GM18511 (cell line): ENCODE measurements at regions not wholly inside any gene's neighbourhood (a gene's known extent, or its start where the extent isn't known, plus 50 kb on each side); places are given as distances from the start of the nearest gene placed in this dataset.
"Not testable (repeated sequence)": the region's sequence is repeated elsewhere in the genome, so short reads cannot be mapped to it uniquely, and the experiment has no call there.

Experiments
- ATAC-seq: cut with Tn5 transposase; IDR thresholded peaks from one replicate; pipeline ENCODE4 v1.9.1; 2021; ENCODE audit warnings: mild to moderate bottlenecking, moderate library complexity; ENCODE audit not compliant: unreplicated experiment

DNA sequence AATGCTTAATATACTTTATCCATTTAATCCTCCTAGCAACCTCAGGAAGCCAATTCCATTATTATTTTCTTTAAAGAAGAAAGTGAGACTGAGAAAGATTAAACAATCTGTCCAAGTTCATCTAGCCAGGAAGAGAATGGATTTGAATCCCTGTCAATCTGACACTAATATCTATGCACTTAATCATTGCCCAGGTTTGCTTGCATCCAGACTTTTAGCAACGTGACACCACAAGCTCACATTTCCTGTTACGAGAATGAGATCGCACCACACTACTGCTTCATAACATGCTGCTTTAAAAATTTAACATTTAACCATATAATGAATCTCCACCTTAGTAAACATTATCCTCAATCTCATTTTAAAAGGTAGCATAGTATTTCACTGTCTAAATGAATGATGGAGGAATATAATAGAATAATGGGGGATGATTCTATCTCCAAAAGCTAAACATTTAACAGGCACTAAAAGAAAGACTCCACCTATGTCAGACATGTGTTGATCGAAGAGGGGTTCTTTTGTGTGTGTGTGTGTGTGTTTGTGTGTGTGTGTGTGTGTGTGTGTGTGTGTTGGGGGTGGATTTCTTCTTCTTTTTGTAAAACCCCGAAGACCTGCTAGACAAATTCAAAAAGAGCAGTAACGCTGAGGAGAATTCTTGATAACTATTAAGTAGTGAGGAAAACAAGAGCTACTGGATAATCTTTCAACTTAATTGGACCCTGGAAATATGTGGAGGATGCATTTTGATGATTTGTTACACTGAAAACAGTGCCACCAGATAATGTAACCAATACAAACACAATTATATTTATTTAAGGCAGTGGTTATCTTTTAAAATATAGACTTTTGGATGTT lies 138.7 kb upstream of the NR3C1 start:
- ATAC-seq, result no peak

DNA sequence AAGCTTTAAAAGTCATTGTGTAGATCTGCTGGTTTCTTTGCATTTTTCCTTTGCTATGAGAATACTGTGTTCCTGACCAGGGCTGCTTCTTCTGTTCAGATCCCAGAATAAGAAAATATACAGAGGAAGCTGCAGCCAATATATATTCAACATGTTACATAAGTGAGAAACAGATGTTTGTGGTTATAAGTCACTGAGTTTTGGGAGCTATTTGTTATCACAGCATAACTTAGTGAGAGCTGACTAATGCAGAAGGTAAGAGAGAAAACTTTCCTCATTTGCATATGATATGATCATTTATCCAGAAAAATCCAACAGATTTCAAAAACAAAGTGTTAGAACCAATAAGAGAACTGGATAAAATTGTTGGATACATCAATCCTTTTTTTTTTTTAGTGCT lies 136.3 kb upstream of the NR3C1 start:
- no peak for ATAC-seq

DNA sequence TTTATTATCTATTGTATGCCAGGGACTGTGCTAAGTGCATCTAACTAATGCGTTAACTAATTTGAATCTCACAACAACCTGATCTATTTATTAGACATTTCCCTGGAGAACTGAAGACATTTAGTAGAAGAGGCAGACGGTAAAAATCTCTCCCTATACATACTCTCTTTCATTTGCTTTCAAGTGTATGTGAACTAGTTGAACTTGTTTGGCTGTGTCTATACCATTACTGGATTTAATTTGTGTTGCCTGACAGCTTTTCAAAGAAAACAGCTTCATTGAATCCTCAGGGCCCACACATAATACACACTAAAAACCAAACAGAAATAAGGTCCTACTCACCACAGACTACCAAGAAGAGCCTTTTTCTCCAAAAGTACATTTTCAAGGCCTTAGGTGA lies 133.6 kb upstream of the NR3C1 start:
- ATAC-seq, result no peak

DNA sequence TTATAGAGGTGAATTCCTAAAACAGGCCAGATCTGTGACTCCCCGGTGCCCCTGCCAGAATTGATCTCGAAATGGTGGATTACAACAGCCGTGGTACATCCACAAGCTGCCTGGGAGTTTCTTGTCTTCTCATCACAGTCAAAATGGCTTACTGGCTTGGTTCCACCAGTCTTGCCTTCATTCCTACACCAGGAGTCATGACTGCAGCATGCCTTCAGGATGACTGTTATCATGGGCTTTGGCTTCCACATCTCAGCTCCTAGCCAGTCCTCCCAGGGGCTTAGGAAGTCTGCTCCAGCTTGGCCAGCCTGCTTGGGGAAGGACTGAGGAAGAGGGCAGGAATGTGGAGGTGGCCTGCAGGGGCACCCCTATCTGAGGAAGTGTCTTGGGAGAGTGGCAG lies 132.9 kb upstream of the NR3C1 start:
- ATAC-seq, result no peak

GRCh38 chr5:143534761-143535154 lies 131.3 kb upstream of the NR3C1 start:
- ATAC-seq, result no peak

GRCh38 chr5:143533978-143534760 lies 130.7 kb upstream of the NR3C1 start:
- no peak for ATAC-seq

DNA sequence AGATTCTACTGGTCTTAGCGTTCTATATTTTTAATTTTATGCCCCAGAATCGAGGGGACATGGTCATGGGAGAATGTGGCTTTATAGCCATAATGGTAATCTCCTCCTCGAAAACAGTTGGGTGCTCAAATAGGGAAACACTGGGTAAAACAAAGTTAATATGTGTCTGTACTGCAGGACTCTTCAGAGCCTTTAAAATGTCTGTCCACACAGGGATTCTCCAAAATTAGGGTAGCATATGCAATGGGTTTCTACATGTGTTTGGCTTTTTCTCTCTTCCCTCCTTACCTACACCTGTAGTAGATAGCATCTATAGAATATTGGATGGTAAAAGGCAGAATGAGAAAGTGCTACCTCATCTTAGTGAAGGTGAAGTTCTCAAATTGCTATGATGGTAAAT lies 130.0 kb upstream of the NR3C1 start:
- no peak for ATAC-seq

DNA sequence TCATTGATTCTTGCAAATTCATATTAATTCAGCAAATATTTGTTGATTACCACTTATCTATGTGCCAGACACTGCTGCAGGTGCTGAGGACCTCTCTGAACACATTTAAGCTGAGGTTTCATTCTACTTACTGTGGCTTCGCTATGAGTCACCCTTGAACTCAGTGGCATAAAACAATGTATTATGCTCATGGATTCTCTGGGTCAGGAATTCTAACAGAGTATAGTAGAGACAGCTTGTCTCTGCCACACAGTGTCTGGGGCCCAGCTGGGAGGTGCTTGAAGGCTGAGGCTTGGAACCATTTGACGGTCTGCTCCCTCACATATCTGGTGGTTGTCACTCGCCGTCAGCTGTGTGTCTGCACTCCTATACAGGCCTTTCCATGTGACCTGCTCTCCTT lies 124.3 kb upstream of the NR3C1 start:
- no peak for ATAC-seq

- no peak for ATAC-seq
These were observed 121.7 kb upstream of the NR3C1 start for GRCh38 chr5:143525176-143525575.

GRCh38 chr5:143524338-143524945 lies 121.0 kb upstream of the NR3C1 start:
- ATAC-seq, result no peak

GRCh38 chr5:143521846-143522400 lies 118.4 kb upstream of the NR3C1 start:
- ATAC-seq, result no peak

- no peak for ATAC-seq
These were observed 117.7 kb upstream of the NR3C1 start for GRCh38 chr5:143521141-143521540.

- not testable (repeated sequence) for ATAC-seq
These were observed 115.7 kb upstream of the NR3C1 start for GRCh38 chr5:143519215-143519614.

GRCh38 chr5:143517824-143518223 lies 114.3 kb upstream of the NR3C1 start:
- not testable (repeated sequence) for ATAC-seq

GRCh38 chr5:143516249-143516648 lies 112.8 kb upstream of the NR3C1 start:
- peak; percentile 58 for ATAC-seq

DNA sequence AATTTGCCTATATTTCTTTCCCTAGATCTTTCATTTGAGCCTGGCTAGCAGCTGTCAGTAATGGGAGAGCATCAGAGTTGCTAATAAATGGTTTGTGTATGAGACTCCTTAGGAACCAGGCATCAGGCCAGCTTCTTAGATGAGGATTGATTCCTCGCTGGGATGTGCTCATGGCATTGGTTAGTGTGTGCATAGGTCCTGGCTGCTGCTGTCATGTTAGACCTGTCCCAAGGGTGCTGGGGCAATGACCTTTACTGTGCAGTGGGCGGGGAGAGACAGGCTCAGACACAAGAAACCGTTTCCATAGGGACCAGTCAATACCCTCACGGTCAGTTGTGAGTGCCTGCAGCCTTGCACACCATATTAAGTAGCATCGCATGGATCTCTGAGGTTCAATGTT lies 112.3 kb upstream of the NR3C1 start:
- ATAC-seq, result peak; percentile 38

- ATAC-seq, result no peak
These were observed 111.3 kb upstream of the NR3C1 start for GRCh38 chr5:143514616-143515335.

- ATAC-seq, result no peak
These were observed 110.2 kb upstream of the NR3C1 start for GRCh38 chr5:143513720-143514119.

DNA sequence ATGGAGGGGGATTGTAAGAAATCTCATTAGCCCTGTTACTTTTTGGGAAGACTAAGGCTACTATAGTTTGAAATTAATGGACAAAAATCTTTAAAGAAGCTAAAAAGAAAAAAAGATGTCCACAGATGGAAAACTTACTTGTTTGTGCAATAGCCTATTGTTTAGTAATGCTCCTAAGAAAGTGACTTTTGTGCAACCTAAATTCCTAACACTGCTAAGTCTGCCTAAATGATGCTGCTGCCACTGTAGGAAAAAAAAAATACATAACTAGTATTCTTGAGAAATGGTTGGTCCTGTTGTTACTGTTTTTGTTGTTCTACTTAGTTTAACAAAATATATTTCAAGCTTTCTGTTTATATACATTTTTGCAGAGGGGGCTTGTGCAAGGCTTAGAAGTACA lies 108.2 kb upstream of the NR3C1 start:
- ATAC-seq, result no peak

- ATAC-seq, result peak; percentile 89
These were observed 106.3 kb upstream of the NR3C1 start for GRCh38 chr5:143509758-143510221.
